ENCODE measurements at regions not wholly inside any gene's neighbourhood (a gene's known extent, or its start where the extent isn't known, plus 50 kb on each side); places are given as distances from the start of the nearest gene placed in this dataset.

DNA sequence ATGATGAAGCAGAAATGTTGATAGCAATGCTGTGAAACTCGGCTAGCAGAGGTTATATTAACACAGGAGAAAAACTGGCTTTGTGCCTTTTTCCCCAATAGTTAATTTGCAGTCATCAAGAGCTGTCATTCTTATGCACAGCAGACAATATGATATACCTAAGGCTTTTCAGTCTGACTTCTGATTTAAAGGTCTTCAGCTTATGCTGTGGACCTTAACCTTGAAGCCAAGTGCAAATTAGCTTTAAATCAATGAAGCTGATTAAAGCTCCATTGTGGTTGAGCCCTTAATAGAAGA, 171.6 kb upstream of the ID4 start:
- no peak for DNase-seq
- no peaks in the 10 kb centered on the region for H3K27me3 Mint-ChIP-seq
- ATAC-seq (ENCODE audit: poor library complexity), result no peak
- Histone ChIP-seq H3K4me1 (ENCODE audit: insufficient read depth, low read length) (no peaks in the 10 kb centered on the region), H3K27ac (ENCODE audit: low read depth in 1 of 2, low read length in 2 of 2) (no peak overlapping the region), H3K9me3 (ENCODE audit: control insufficient read depth in 1 of 2, insufficient read depth in 1 of 2, low read length in 2 of 2) (peaks cover 0 to 4% of the 10 kb centered on the region in 2 experiments), H3K27me3 (ENCODE audit: control insufficient read depth in 1 of 2, insufficient read depth in 2 of 2, low read length in 2 of 2) (no peaks in the 10 kb centered on the region), H3K36me3 (ENCODE audit: insufficient read depth, low read length) (no peaks in the 10 kb centered on the region), H3K4me3 (ENCODE audit: low read length) (no peak overlapping the region)
- intact Hi-C loops (cut with DNase I, micrococcal nuclease), result no loop called here
- TF ChIP-seq, protein P1, sequence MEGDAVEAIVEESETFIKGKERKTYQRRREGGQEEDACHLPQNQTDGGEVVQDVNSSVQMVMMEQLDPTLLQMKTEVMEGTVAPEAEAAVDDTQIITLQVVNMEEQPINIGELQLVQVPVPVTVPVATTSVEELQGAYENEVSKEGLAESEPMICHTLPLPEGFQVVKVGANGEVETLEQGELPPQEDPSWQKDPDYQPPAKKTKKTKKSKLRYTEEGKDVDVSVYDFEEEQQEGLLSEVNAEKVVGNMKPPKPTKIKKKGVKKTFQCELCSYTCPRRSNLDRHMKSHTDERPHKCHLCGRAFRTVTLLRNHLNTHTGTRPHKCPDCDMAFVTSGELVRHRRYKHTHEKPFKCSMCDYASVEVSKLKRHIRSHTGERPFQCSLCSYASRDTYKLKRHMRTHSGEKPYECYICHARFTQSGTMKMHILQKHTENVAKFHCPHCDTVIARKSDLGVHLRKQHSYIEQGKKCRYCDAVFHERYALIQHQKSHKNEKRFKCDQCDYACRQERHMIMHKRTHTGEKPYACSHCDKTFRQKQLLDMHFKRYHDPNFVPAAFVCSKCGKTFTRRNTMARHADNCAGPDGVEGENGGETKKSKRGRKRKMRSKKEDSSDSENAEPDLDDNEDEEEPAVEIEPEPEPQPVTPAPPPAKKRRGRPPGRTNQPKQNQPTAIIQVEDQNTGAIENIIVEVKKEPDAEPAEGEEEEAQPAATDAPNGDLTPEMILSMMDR (IDR thresholded peaks at IDR 0.05), result no peak
- H3K4me3 Mint-ChIP-seq, result no peak overlapping the region
- ChIA-PET CTCF (no interaction called here), POLR2A (no interaction called here)
- H3K27ac Mint-ChIP-seq, result no peak overlapping the region
- peaks cover 2% of the 10 kb centered on the region for H3K9me3 Mint-ChIP-seq
- H3K36me3 Mint-ChIP-seq (ENCODE audit: low read depth), result no peaks in the 10 kb centered on the region
- H3K4me1 Mint-ChIP-seq (ENCODE audit: low read depth), result no peaks in the 10 kb centered on the region

DNA sequence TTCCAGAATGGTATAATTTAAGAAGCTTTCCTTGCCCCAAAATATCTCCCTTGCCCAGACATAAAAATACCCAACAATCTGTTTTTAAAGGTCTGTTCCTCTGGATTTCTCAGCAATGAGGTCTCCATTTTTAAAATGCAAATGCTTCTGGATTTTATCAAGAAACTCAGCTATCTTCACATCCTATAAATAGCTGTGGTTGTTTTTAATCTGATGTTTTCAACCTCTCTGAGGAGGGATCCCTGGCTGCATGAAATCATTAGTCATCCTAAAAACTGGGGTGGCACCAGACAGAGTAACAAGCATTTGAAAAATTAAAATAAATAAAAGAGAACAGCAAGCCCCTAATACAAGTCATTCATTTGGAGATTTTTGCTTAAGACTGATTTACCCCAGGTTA, 168.5 kb upstream of the ID4 start:
- no peak overlapping the region for H3K4me3 ChIP-seq (ENCODE audit: low read length)
- no peaks in the 10 kb centered on the region for H3K4me1 ChIP-seq (ENCODE audit: insufficient read depth, low read length)
- no peak overlapping the region for H3K4me3 Mint-ChIP-seq
- H3K36me3 Mint-ChIP-seq (ENCODE audit: low read depth), result no peaks in the 10 kb centered on the region
- no peak overlapping the region for H3K27ac ChIP-seq (ENCODE audit: low read depth in 1 of 2, low read length in 2 of 2)
- H3K27ac Mint-ChIP-seq, result no peak overlapping the region
- H3K9me3 ChIP-seq (ENCODE audit: control insufficient read depth in 1 of 2, insufficient read depth in 1 of 2, low read length in 2 of 2), result peaks cover 0 to 11% of the 10 kb centered on the region in 2 experiments
- intact Hi-C loops (cut with DNase I, micrococcal nuclease), result no loop called here
- no peaks in the 10 kb centered on the region for H3K9me3 Mint-ChIP-seq
- no peaks in the 10 kb centered on the region for H3K27me3 ChIP-seq (ENCODE audit: control insufficient read depth in 1 of 2, insufficient read depth in 2 of 2, low read length in 2 of 2)
- POLR2A ChIA-PET, result no interaction called here
- CTCF ChIA-PET, result no interaction called here
- no peak for DNase-seq
- no peaks in the 10 kb centered on the region for H3K36me3 ChIP-seq (ENCODE audit: insufficient read depth, low read length)
- ATAC-seq (ENCODE audit: poor library complexity), result no peak
- no peaks in the 10 kb centered on the region for H3K4me1 Mint-ChIP-seq (ENCODE audit: low read depth)
- no peaks in the 10 kb centered on the region for H3K27me3 Mint-ChIP-seq
- TF ChIP-seq, protein P1 (IDR thresholded peaks at IDR 0.05), result no peak

DNA sequence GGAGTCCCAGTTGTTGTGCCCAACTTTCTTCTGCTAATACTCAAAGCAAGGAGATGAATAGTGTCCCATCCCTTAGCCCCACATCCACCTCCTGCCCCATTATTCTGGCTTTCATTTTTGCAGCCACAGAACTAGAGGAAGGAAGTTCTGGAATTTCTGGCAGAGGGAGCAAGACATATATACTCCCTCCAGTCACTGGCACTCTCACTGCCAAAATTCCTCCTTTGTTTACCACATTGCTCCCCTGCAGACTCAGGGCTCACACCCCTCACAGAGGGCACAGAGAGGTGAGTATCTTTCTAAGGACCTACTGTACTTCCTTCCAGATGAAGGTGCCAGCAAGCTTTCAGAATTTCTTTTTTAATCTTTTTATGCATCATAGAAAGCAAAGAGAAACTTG, 168.0 kb upstream of the ID4 start:
- ATAC-seq (ENCODE audit: poor library complexity) (no peak), DNase-seq (no peak)
- no peaks in the 10 kb centered on the region for H3K36me3 ChIP-seq (ENCODE audit: insufficient read depth, low read length)
- POLR2A ChIA-PET, result no interaction called here
- H3K9me3 ChIP-seq (ENCODE audit: control insufficient read depth in 1 of 2, insufficient read depth in 1 of 2, low read length in 2 of 2), result peaks cover 0 to 12% of the 10 kb centered on the region in 2 experiments
- Mint-ChIP-seq H3K27ac (no peak overlapping the region), H3K4me3 (no peak overlapping the region), H3K36me3 (ENCODE audit: low read depth) (no peaks in the 10 kb centered on the region), H3K27me3 (no peaks in the 10 kb centered on the region), H3K4me1 (ENCODE audit: low read depth) (no peaks in the 10 kb centered on the region), H3K9me3 (no peaks in the 10 kb centered on the region)
- H3K4me3 ChIP-seq (ENCODE audit: low read length), result no peak overlapping the region
- H3K4me1 ChIP-seq (ENCODE audit: insufficient read depth, low read length), result no peaks in the 10 kb centered on the region
- H3K27ac ChIP-seq (ENCODE audit: low read depth in 1 of 2, low read length in 2 of 2), result no peak overlapping the region
- TF ChIP-seq, protein P1 (IDR thresholded peaks at IDR 0.05), result no peak
- no peaks in the 10 kb centered on the region for H3K27me3 ChIP-seq (ENCODE audit: control insufficient read depth in 1 of 2, insufficient read depth in 2 of 2, low read length in 2 of 2)
- CTCF ChIA-PET, result no interaction called here
- intact Hi-C loops (cut with DNase I, micrococcal nuclease), result no loop called here

Data from CD4-positive, alpha-beta T cell (primary cell).